K562 (cell line): ENCODE measurements at regions not wholly inside any gene's neighbourhood (a gene's known extent, or its start where the extent isn't known, plus 50 kb on each side); places are given as distances from the start of the nearest gene placed in this dataset.

Experiments
- ATAC-seq: fragments of 200-7000 bp; cut with Tn5 transposase; 3 replicates; pipeline ENCODE4 v1.9.1; 2020; ENCODE audit warnings: moderate library complexity
- BruUV-seq: library from RNA; stranded (reverse); fragments of 400-500 nt; replicated peaks from 2 replicates; lab custom pipeline; 2021; lab: Mats Ljungman, UMichigan
- CTCF ChIA-PET: fragments of 300-600 bp; formaldehyde crosslinking; extraction: SDS; loops from one replicate; lab custom pipeline; 2021; ENCODE audit warnings: low intra/inter-chr PET ratio; lab: Yijun Ruan, JAX
- POLR2A ChIA-PET: fragments of 300-600, 350-650 bp; sonication (Branson Sonifier 250); formaldehyde crosslinking; extraction: SDS; loops from one replicate; lab custom pipeline; 2021; ENCODE audit warnings: antibody characterized with exemption, inconsistent platforms; lab: Yijun Ruan, JAX
- DNase-seq, 4 experiments: peaks; one replicate each; pipeline versions ENCODE4 v3.0.0 to v3.0.0-alpha.2; 2011 to 2018; ENCODE audit warnings: low spot score in 3 of 4, mixed read lengths in 3 of 4; ENCODE audit errors: extremely low read depth in 1 of 4
- FAIRE-seq: peaks from 2 replicates; lab custom pipeline; 2011; peaks lifted over from hg19 to GRCh38; lab: Jason Lieb, UNC
- H2AFZ ChIP-seq: 2 replicates; pipeline ENCODE4 v1.6.0; 2011; ENCODE audit warnings: low read depth, low read length, control low read depth, inconsistent platforms
- H3K27ac ChIP-seq: fragments of 200-600 bp; 3 replicates; pipeline ENCODE4 v1.8.0; 2011; ENCODE audit warnings: low read depth, mild to moderate bottlenecking, control low read depth, inconsistent platforms, low read length, moderate library complexity, mixed read lengths; ENCODE audit errors: extremely low read depth
- H3K27me3 ChIP-seq, 2 experiments: fragments of 300-600 bp in 1 of 2; 2 replicates in 1 of 2; 3 replicates in 1 of 2; pipeline versions ENCODE4 v1.6.0 to v1.8.0; 2011; ENCODE audit warnings: inconsistent platforms in 2 of 2, low read length in 2 of 2, mild to moderate bottlenecking in 1 of 2, mixed read lengths in 1 of 2, moderate library complexity in 1 of 2; ENCODE audit not compliant: control insufficient read depth in 2 of 2, insufficient read depth in 2 of 2
- H3K36me3 ChIP-seq: fragments of 300-600 bp; 3 replicates; pipeline ENCODE4 v1.8.0; 2011; ENCODE audit warnings: mild to moderate bottlenecking, low read length, inconsistent platforms; ENCODE audit not compliant: control insufficient read depth, insufficient read depth
- H3K4me1 ChIP-seq, 2 experiments: fragments of 200-600 bp in 1 of 2; replicated peaks in 1 of 2; 2 replicates in 1 of 2; 3 replicates in 1 of 2; pipeline versions ENCODE4 v1.5.1 to v1.8.0; 2011; ENCODE audit warnings: inconsistent platforms in 2 of 2, low read length in 2 of 2, mild to moderate bottlenecking in 1 of 2, mixed read lengths in 1 of 2, moderate library complexity in 1 of 2; ENCODE audit not compliant: control insufficient read depth in 2 of 2, insufficient read depth in 2 of 2
- H3K4me2 ChIP-seq: 2 replicates; pipeline ENCODE4 v1.6.1; 2011; ENCODE audit warnings: low read length, control low read depth, inconsistent platforms, mixed read lengths; ENCODE audit not compliant: insufficient read depth
- H3K4me3 ChIP-seq: fragments of 200-600 bp; sonication (generic), shearing (Covaris generic); 2 replicates; pipeline ENCODE4 v1.5.1; 2016; ENCODE audit warnings: control low read depth, inconsistent platforms
- H3K79me2 ChIP-seq: fragments of 200-600 bp; 3 replicates; pipeline ENCODE4 v1.8.0; 2011; ENCODE audit warnings: low read length, inconsistent platforms; ENCODE audit not compliant: control insufficient read depth, insufficient read depth
- H3K9ac ChIP-seq, 2 experiments: 2 replicates each; pipeline versions ENCODE4 v1.6.0 to v1.6.1; 2011; ENCODE audit warnings: low read depth in 2 of 2, low read length in 2 of 2, control low read depth in 1 of 2, inconsistent platforms in 1 of 2, mild to moderate bottlenecking in 1 of 2, mixed read lengths in 1 of 2; ENCODE audit not compliant: insufficient read depth in 1 of 2
- H3K9me1 ChIP-seq: one replicate; pipeline ENCODE4 v1.6.0; 2011; ENCODE audit warnings: inconsistent platforms, mild to moderate bottlenecking, low read length, moderate library complexity; ENCODE audit not compliant: control insufficient read depth, insufficient read depth
- H3K9me3 ChIP-seq: replicated peaks from 2 replicates; pipeline ENCODE4 v1.5.1; 2011; ENCODE audit warnings: low read depth, low read length, inconsistent platforms; ENCODE audit not compliant: control insufficient read depth, insufficient read depth
- H4K20me1 ChIP-seq: replicated peaks from 2 replicates; pipeline ENCODE4 v1.6.1; 2011; ENCODE audit warnings: low read length, inconsistent platforms, mixed read lengths; ENCODE audit not compliant: control insufficient read depth, insufficient read depth
- CBFA2T2 ChIP-seq: fragments of 450-650 bp; conservative IDR thresholded peaks from 2 replicates; pipeline ENCODE4 v1.6.1; 2017; ENCODE audit warnings: mild to moderate bottlenecking
- CBX2 ChIP-seq: fragments of 200-600 bp; sonication (generic); IDR thresholded peaks from one replicate; pipeline ENCODE4 v1.6.1; 2012; ENCODE audit warnings: mild to moderate bottlenecking, low read length, inconsistent platforms; ENCODE audit not compliant: insufficient read depth, poor library complexity, severe bottlenecking
- CREB1 ChIP-seq, 2 experiments: sonication (generic) in 1 of 2; formaldehyde crosslinking in 1 of 2; IDR thresholded peaks; 2 replicates each; pipeline versions ENCODE4 v1.6.1 to v1.8.0; 2012 to 2022; ENCODE audit warnings: inconsistent platforms in 1 of 2, mild to moderate bottlenecking in 1 of 2, missing genetic modification reagents in 1 of 2, moderate library complexity in 1 of 2
- GABPA ChIP-seq: fragments of 200-800 bp; sonication (Bioruptor generic); conservative IDR thresholded peaks from 2 replicates; pipeline ENCODE4 v1.6.1; 2016; ENCODE audit warnings: low read depth, missing genetic modification characterization, missing compliant biosample characterization
- HOMEZ ChIP-seq: fragments of 250-450 bp; sonication (Bioruptor Pico); IDR thresholded peaks from 2 replicates; pipeline ENCODE4 v1.4.0; 2020; ENCODE audit warnings: mild to moderate bottlenecking, moderate library complexity
- KDM4B ChIP-seq, 2 experiments: fragments of 450-650 bp in 1 of 2; sonication (generic) in 1 of 2; IDR thresholded peaks; 2 replicates each; pipeline ENCODE4 v1.6.1; 2016 to 2017; ENCODE audit warnings: borderline replicate concordance in 2 of 2, antibody characterized with exemption in 1 of 2, low read depth in 1 of 2, mild to moderate bottlenecking in 1 of 2
- MAFF ChIP-seq: IDR thresholded peaks from 2 replicates; pipeline ENCODE4 v1.6.1; 2012; ENCODE audit warnings: low read length, improper control_type of control experiment
- NR2F6 ChIP-seq: fragments of 450-650 bp; formaldehyde crosslinking; IDR thresholded peaks from 2 replicates; pipeline ENCODE4 v1.4.0; 2020; ENCODE audit warnings: mild to moderate bottlenecking
- NUFIP1 ChIP-seq: fragments of 450-650 bp; IDR thresholded peaks from 2 replicates; pipeline ENCODE4 v1.6.1; 2018; ENCODE audit not compliant: partially characterized antibody
- PRPF4 ChIP-seq: fragments of 200-400 bp; formaldehyde crosslinking; IDR thresholded peaks from one replicate; pipeline ENCODE4 v1.6.1; 2017; ENCODE audit warnings: low read length, low read depth, mild to moderate bottlenecking; ENCODE audit not compliant: insufficient read depth, poor library complexity, severe bottlenecking
- SMAD4 ChIP-seq: fragments of 250-450 bp; sonication (Bioruptor Pico); conservative IDR thresholded peaks from 2 replicates; pipeline ENCODE4 v1.8.0; 2021; ENCODE audit warnings: inconsistent platforms, mild to moderate bottlenecking, moderate library complexity
- THAP12 ChIP-seq: fragments of 250-450 bp; sonication (Bioruptor Pico); IDR thresholded peaks from 2 replicates; pipeline ENCODE4 v1.9.0; 2021; ENCODE audit warnings: mild to moderate bottlenecking, inconsistent platforms
- ZNF282 ChIP-seq: sonication (generic); formaldehyde crosslinking; IDR thresholded peaks from 2 replicates; pipeline ENCODE4 v1.8.1; 2023; ENCODE audit warnings: missing genetic modification reagents
- WGBS: fragments of 100-300 bp; shearing (Covaris generic); methylation state at CpG from one replicate; pipeline ENCODE4 v1.1.6; 2016; ENCODE audit warnings: low coverage, mixed read lengths; ENCODE audit not compliant: insufficient coverage; ENCODE audit errors: missing lambda C conversion rate; 5-methylcytosine and 5-hydroxymethylcytosine counted together
- in situ Hi-C: fragments of 300-500 bp; cut with MboI; formaldehyde crosslinking; loops from 4 replicates; pipeline ENCODE4 v1.15.0; 2018; ENCODE audit warnings: inconsistent platforms, mixed read lengths
- intact Hi-C: fragments of 100-400 bp; cut with micrococcal nuclease; formaldehyde crosslinking; loops from 2 replicates; pipeline ENCODE4 v1.14.2; 2022

- no peak overlapping the region for H3K4me3 ChIP-seq
- no peak overlapping the region for H3K9ac ChIP-seq
- no peaks in the 10 kb centered on the region for H3K9me1 ChIP-seq
- peaks cover 15 to 26% of the 10 kb centered on the region in 2 experiments for H3K4me1 ChIP-seq
- no peak overlapping the region for H3K27ac ChIP-seq
- POLR2A ChIA-PET = interaction anchor here (0.7 kb wide), 1 partner anchor 31 kb away, joined by 3 read pairs; no protein-coding TSS in a partner anchor
- FAIRE-seq = no peak
- TF ChIP-seq PRPF4 = no peak
- TF ChIP-seq SMAD4 = no peak
- TF ChIP-seq NR2F6 = no peak
- no peak for TF ChIP-seq CBX2
- TF ChIP-seq, all 486 proteins: peak for 0
- DNase-seq = no peak
- ATAC-seq = no peak
- H2AFZ ChIP-seq = no peak overlapping the region
- no peak overlapping the region for H3K4me2 ChIP-seq
- H4K20me1 ChIP-seq = no peaks in the 10 kb centered on the region
- H3K9me3 ChIP-seq = no peaks in the 10 kb centered on the region
- peaks cover 0 to 12% of the 10 kb centered on the region in 2 experiments; a peak in 2 of 5 replicates for H3K27me3 ChIP-seq
- no TSS peak for BruUV-seq
- H3K79me2 ChIP-seq = no peaks in the 10 kb centered on the region
- CTCF ChIA-PET = no interaction called here
- in situ Hi-C loops = no loop called here
- 22% methylated on average over 7 of the region's 7 CpGs for WGBS
- intact Hi-C loops = no loop called here
- H3K36me3 ChIP-seq = no peaks in the 10 kb centered on the region
Observed at GRCh38 chr7:47185839-47186238, 396.1 kb downstream of the TNS3 start.

- Histone ChIP-seq H3K36me3 (no peaks in the 10 kb centered on the region), H3K9me3 (no peaks in the 10 kb centered on the region), H4K20me1 (no peaks in the 10 kb centered on the region), H3K79me2 (no peaks in the 10 kb centered on the region), H2AFZ (no peak overlapping the region), H3K4me2 (no peak overlapping the region), H3K27ac (no peak overlapping the region), H3K4me1 (peaks cover 8 to 19% of the 10 kb centered on the region in 2 experiments), H3K27me3 (peaks cover 0 to 15% of the 10 kb centered on the region in 2 experiments; a peak in 2 of 5 replicates), H3K9ac (no peak overlapping the region), H3K4me3 (no peak overlapping the region), H3K9me1 (no peaks in the 10 kb centered on the region)
- ATAC-seq (no peak), FAIRE-seq (no peak), DNase-seq (no peak)
- ChIA-PET POLR2A (interaction anchor here (0.7 kb wide), 1 partner anchor 30 kb away, joined by 3 read pairs; no protein-coding TSS in a partner anchor), CTCF (no interaction called here)
- intact Hi-C loops (no loop called here), in situ Hi-C loops (no loop called here)
- 12% methylated on average over 3 of the region's 3 CpGs for WGBS
- BruUV-seq = no TSS peak
- TF ChIP-seq ZNF282 (no peak), NUFIP1 (no peak), HOMEZ (no peak), CREB1 (IDR thresholded peaks at IDR 0.05) (no peak), CREB1 (CRISPR knock-in tag; IDR thresholded peaks at IDR 0.05) (no peak), KDM4B (IDR thresholded peaks at IDR 0.05; ENCODE audit: borderline replicate concordance in 2 of 2, low read depth in 1 of 2) (no peak), CBFA2T2 (no peak), THAP12 (no peak), GABPA (tag) (no peak), MAFF (no peak)
Observed at GRCh38 chr7:47185170-47185569, 396.7 kb downstream of the TNS3 start.
